Activated gamma-delta T cell treated with anti-CD3 and anti-CD28 coated beads, Interleukin-2, amount 50 U/mL, for 16 hours (primary cell): ENCODE measurements at regions not wholly inside any gene's neighbourhood (a gene's known extent, or its start where the extent isn't known, plus 50 kb on each side); places are given as distances from the start of the nearest gene placed in this dataset.
"Not testable (repeated sequence)": the region's sequence is repeated elsewhere in the genome, so short reads cannot be mapped to it uniquely, and the experiment has no call there.

ENCODE experiments used
- DNase-seq: peaks from one replicate; pipeline ENCODE4 v3.0.0-alpha.2; 2020; ENCODE audit warnings: low read depth

GRCh38 chr3:177899275-177900067 is 636.8 kb upstream of the KCNMB2 start:
- DNase-seq = no peak

GRCh38 chr3:177902876-177903275 is 633.4 kb upstream of the KCNMB2 start:
- no peak for DNase-seq

GRCh38 chr3:177904621-177905020 is 631.6 kb upstream of the KCNMB2 start:
- no peak for DNase-seq

GRCh38 chr3:177905173-177906125 is 630.8 kb upstream of the KCNMB2 start:
- DNase-seq = no peak

- no peak for DNase-seq
Observed at GRCh38 chr3:177906126-177906511, 630.1 kb upstream of the KCNMB2 start.

GRCh38 chr3:177906578-177907229 is 629.5 kb upstream of the KCNMB2 start:
- no peak for DNase-seq

- not testable (repeated sequence) for DNase-seq
Observed at GRCh38 chr3:177909530-177909929, 626.7 kb upstream of the KCNMB2 start.

- DNase-seq = no peak
Observed at GRCh38 chr3:177914224-177914623, 622.0 kb upstream of the KCNMB2 start.

- DNase-seq = no peak
Observed at GRCh38 chr3:177916461-177916860, 619.8 kb upstream of the KCNMB2 start.

- no peak for DNase-seq
Observed at GRCh38 chr3:177917234-177917861, 618.9 kb upstream of the KCNMB2 start.

- no peak for DNase-seq
Observed at GRCh38 chr3:177921153-177921552, 615.1 kb upstream of the KCNMB2 start.

GRCh38 chr3:177924261-177924660 is 612.0 kb upstream of the KCNMB2 start:
- no peak for DNase-seq

GRCh38 chr3:177928172-177928873 is 607.9 kb upstream of the KCNMB2 start:
- DNase-seq = no peak

- no peak for DNase-seq
Observed at GRCh38 chr3:177929310-177929709, 606.9 kb upstream of the KCNMB2 start.

GRCh38 chr3:177930771-177931170 is 605.5 kb upstream of the KCNMB2 start:
- DNase-seq = no peak

GRCh38 chr3:177931346-177931745 is 604.9 kb upstream of the KCNMB2 start:
- DNase-seq = no peak

- no peak for DNase-seq
Observed at GRCh38 chr3:177932346-177932745, 603.9 kb upstream of the KCNMB2 start.

- DNase-seq = no peak
Observed at GRCh38 chr3:177932750-177933660, 603.2 kb upstream of the KCNMB2 start.

GRCh38 chr3:177934001-177934891 is 602.0 kb upstream of the KCNMB2 start:
- DNase-seq = no peak
